CD14-positive monocyte (primary cell): ENCODE measurements at regions not wholly inside any gene's neighbourhood (a gene's known extent, or its start where the extent isn't known, plus 50 kb on each side); places are given as distances from the start of the nearest gene placed in this dataset.

Experiments
- DNase-seq, 3 donors: peaks; one replicate each; pipeline ENCODE4 v3.0.0-alpha.2; 2011 to 2022
- H2AFZ ChIP-seq: 2 replicates; pipeline ENCODE4 v1.6.0; 2012; ENCODE audit warnings: mild to moderate bottlenecking, low read depth, low read length, inconsistent platforms; ENCODE audit not compliant: insufficient read depth, poor library complexity, severe bottlenecking
- H3K27ac ChIP-seq, 2 donors: 1 replicate in 1 of 2; 2 replicates in 1 of 2; pipeline ENCODE4 v1.5.1; 2012 to 2013; ENCODE audit warnings: low read length in 2 of 2, control low read depth in 1 of 2, inconsistent platforms in 1 of 2, low read depth in 1 of 2, mild to moderate bottlenecking in 1 of 2
- H3K27me3 ChIP-seq, 2 donors: one replicate each; pipeline versions ENCODE4 v1.6.0 to v1.6.1; 2011 to 2013; ENCODE audit warnings: low read length in 2 of 2; ENCODE audit not compliant: control insufficient read depth in 2 of 2, insufficient read depth in 2 of 2
- H3K36me3 ChIP-seq, 2 donors: replicated peaks in 1 of 2; 1 replicate in 1 of 2; 2 replicates in 1 of 2; pipeline versions ENCODE4 v1.5.1 to v1.6.1; 2012 to 2013; ENCODE audit warnings: low read length in 2 of 2, control low read depth in 1 of 2, inconsistent platforms in 1 of 2, mild to moderate bottlenecking in 1 of 2; ENCODE audit not compliant: insufficient read depth in 2 of 2, control insufficient read depth in 1 of 2
- H3K4me1 ChIP-seq, 2 donors: 1 replicate in 1 of 2; 2 replicates in 1 of 2; pipeline versions ENCODE4 v1.5.1 to v1.6.1; 2012 to 2013; ENCODE audit warnings: low read length in 2 of 2, control low read depth in 1 of 2, inconsistent platforms in 1 of 2, mild to moderate bottlenecking in 1 of 2, moderate library complexity in 1 of 2; ENCODE audit not compliant: insufficient read depth in 2 of 2, control insufficient read depth in 1 of 2
- H3K4me2 ChIP-seq: replicated peaks from 2 replicates; pipeline ENCODE3; 2012; ENCODE audit warnings: low read length, moderate library complexity, mild to moderate bottlenecking; ENCODE audit not compliant: poor library complexity, severe bottlenecking; ENCODE audit errors: extremely low read depth
- H3K4me3 ChIP-seq, 3 experiments: fragments of 200-600 bp in 1 of 3; sonication (generic) in 1 of 3; replicated peaks in 1 of 3; 1 replicate in 2 of 3; 2 replicates in 1 of 3; pipeline ENCODE4 v1.5.1; 2011 to 2013; ENCODE audit warnings: low read length in 3 of 3, mild to moderate bottlenecking in 3 of 3, control low read depth in 2 of 3, low read depth in 2 of 3, inconsistent platforms in 1 of 3, moderate library complexity in 1 of 3
- H3K79me2 ChIP-seq: 2 replicates; pipeline ENCODE4 v1.6.0; 2012; ENCODE audit warnings: mild to moderate bottlenecking, control low read depth, inconsistent platforms, low read length, moderate library complexity; ENCODE audit not compliant: insufficient read depth
- H3K9ac ChIP-seq: 2 replicates; pipeline ENCODE4 v1.6.0; 2017; ENCODE audit warnings: low read length, mild to moderate bottlenecking; ENCODE audit not compliant: insufficient read depth, poor library complexity, severe bottlenecking
- H3K9me3 ChIP-seq, 2 donors: replicated peaks in 1 of 2; 1 replicate in 1 of 2; 2 replicates in 1 of 2; pipeline versions ENCODE4 v1.5.1 to v1.6.1; 2012 to 2013; ENCODE audit warnings: low read length in 2 of 2, control low read depth in 1 of 2; ENCODE audit not compliant: control insufficient read depth in 1 of 2, insufficient read depth in 1 of 2
- H4K20me1 ChIP-seq: 2 replicates; pipeline ENCODE4 v1.6.0; 2012; ENCODE audit warnings: mild to moderate bottlenecking, low read length, control low read depth, moderate library complexity; ENCODE audit not compliant: insufficient read depth
- H3K27ac Mint-ChIP-seq, 7 donors: one replicate each; pipeline ENCODE4 v1.8.0; 2020; ENCODE audit warnings: mild to moderate bottlenecking in 7 of 7, mixed read lengths in 7 of 7, moderate library complexity in 6 of 7, inconsistent platforms in 2 of 7
- H3K27me3 Mint-ChIP-seq, 3 donors: one replicate each; pipeline ENCODE4 v1.8.0; 2021 to 2022; ENCODE audit warnings: low read depth in 3 of 3, mild to moderate bottlenecking in 3 of 3, mixed read lengths in 3 of 3, moderate library complexity in 3 of 3, inconsistent platforms in 1 of 3
- H3K36me3 Mint-ChIP-seq, 2 donors: one replicate each; pipeline ENCODE4 v1.8.0; 2020; ENCODE audit warnings: mixed read lengths in 2 of 2, inconsistent platforms in 1 of 2, mild to moderate bottlenecking in 1 of 2
- H3K4me1 Mint-ChIP-seq: one replicate; pipeline ENCODE4 v1.8.0; 2020; ENCODE audit warnings: mild to moderate bottlenecking, mixed read lengths
- H3K4me3 Mint-ChIP-seq, 2 donors: one replicate each; pipeline ENCODE4 v1.8.0; 2020; ENCODE audit warnings: mild to moderate bottlenecking in 2 of 2, mixed read lengths in 2 of 2, moderate library complexity in 1 of 2
- H3K9me3 Mint-ChIP-seq, 7 donors: one replicate each; pipeline ENCODE4 v1.8.0; 2020 to 2022; ENCODE audit warnings: mixed read lengths in 7 of 7, mild to moderate bottlenecking in 6 of 7, moderate library complexity in 6 of 7, inconsistent platforms in 2 of 7
- WGBS: methylation state at CpG from one replicate; pipeline ENCODE4 v1.1.5; 2013; ENCODE audit warnings: missing lambda C conversion rate; ENCODE audit not compliant: insufficient coverage; 5-methylcytosine and 5-hydroxymethylcytosine counted together
- intact Hi-C, 2 donors: fragments of 100-400 bp; cut with micrococcal nuclease; formaldehyde crosslinking; loops; one replicate each; pipeline versions ENCODE4 v1.15.0 to v1.15.1; 2023
- TF ChIP-seq, protein P1 (sequence below): fragments of 200-600 bp; IDR thresholded peaks from one replicate; pipeline ENCODE4 v1.8.0; 2022; ENCODE audit warnings: antibody characterized with exemption, mild to moderate bottlenecking

DNA sequence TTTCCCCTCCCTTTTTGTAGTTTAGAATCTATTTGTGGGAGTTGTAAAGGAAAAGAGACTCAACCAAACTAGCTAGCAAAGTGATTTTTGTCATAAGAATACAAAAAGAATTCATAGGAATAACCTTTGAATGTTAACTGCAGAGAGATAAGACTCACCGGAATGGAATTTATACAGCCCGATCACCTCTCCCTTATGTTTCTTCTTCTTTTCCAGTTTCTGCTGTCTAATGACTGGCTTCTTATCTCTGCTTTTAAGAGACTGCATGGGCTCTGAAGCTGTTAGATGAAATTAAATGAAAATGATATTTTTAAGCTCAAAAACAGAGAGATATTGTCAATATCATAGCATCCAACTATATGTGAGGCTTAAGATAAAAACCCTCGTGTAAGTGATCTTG, 1095.9 kb downstream of the REEP3 start:
- Histone ChIP-seq H4K20me1 (no peaks in the 10 kb centered on the region), H3K36me3 (no peaks in the 10 kb centered on the region), H3K4me3 (no peak overlapping the region), H3K4me2 (no peak overlapping the region), H3K79me2 (no peaks in the 10 kb centered on the region), H2AFZ (no peak overlapping the region), H3K9ac (no peak overlapping the region), H3K27me3 (no peaks in the 10 kb centered on the region), H3K9me3 (no peaks in the 10 kb centered on the region), H3K27ac (no peak overlapping the region), H3K4me1 (no peaks in the 10 kb centered on the region)
- Mint-ChIP-seq H3K9me3 (peaks cover 0 to 6% (median 2%) of the 10 kb centered on the region in 7 donors), H3K4me3 (no peak overlapping the region), H3K36me3 (no peaks in the 10 kb centered on the region), H3K27me3 (no peaks in the 10 kb centered on the region), H3K4me1 (no peaks in the 10 kb centered on the region), H3K27ac (no peak overlapping the region)
- intact Hi-C loops: no loop called here
- no peak for DNase-seq
- WGBS: no CpG with 5 or more reads among the region's 3 CpGs
- TF ChIP-seq, protein P1, sequence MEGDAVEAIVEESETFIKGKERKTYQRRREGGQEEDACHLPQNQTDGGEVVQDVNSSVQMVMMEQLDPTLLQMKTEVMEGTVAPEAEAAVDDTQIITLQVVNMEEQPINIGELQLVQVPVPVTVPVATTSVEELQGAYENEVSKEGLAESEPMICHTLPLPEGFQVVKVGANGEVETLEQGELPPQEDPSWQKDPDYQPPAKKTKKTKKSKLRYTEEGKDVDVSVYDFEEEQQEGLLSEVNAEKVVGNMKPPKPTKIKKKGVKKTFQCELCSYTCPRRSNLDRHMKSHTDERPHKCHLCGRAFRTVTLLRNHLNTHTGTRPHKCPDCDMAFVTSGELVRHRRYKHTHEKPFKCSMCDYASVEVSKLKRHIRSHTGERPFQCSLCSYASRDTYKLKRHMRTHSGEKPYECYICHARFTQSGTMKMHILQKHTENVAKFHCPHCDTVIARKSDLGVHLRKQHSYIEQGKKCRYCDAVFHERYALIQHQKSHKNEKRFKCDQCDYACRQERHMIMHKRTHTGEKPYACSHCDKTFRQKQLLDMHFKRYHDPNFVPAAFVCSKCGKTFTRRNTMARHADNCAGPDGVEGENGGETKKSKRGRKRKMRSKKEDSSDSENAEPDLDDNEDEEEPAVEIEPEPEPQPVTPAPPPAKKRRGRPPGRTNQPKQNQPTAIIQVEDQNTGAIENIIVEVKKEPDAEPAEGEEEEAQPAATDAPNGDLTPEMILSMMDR: no peak

DNA sequence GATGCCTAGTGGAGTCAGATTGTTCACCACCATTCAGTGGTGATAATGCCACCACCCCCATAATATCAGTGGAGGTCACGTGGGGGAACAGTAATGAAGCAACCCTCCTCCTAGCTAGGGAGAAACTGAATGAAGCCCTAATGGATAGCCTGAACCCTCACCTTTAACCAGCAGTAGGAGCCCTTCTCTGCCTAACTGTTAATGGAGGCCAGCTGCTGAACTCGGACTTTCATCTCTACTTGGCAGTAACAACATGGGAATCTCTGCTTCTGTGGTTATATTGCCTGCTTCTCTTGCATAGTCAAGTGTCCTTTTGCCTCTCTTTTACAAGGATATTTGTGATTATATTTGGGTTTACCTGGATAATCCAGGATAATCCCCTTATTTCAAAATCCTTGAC, 1097.9 kb downstream of the REEP3 start:
- WGBS: 100% methylated on average over 1 of the region's 2 CpGs
- peaks cover 0 to 4% (median 0%) of the 10 kb centered on the region in 7 donors for H3K9me3 Mint-ChIP-seq
- H3K79me2 ChIP-seq: no peaks in the 10 kb centered on the region

More for the DNA sequence above, 1097.9 kb downstream of the REEP3 start:
- Mint-ChIP-seq H3K36me3 (no peaks in the 10 kb centered on the region), H3K4me1 (no peaks in the 10 kb centered on the region), H3K27me3 (no peaks in the 10 kb centered on the region), H3K27ac (no peak overlapping the region), H3K4me3 (no peak overlapping the region)
- no peak overlapping the region for H3K9ac ChIP-seq
- H3K27me3 ChIP-seq: no peaks in the 10 kb centered on the region
- H2AFZ ChIP-seq: no peak overlapping the region
- no peak overlapping the region for H3K4me2 ChIP-seq
- H4K20me1 ChIP-seq: no peaks in the 10 kb centered on the region
- TF ChIP-seq, protein P1: no peak
- no peak overlapping the region for H3K4me3 ChIP-seq
- no peak overlapping the region for H3K27ac ChIP-seq
- no peak for DNase-seq
- no peaks in the 10 kb centered on the region for H3K4me1 ChIP-seq
- H3K9me3 ChIP-seq: no peaks in the 10 kb centered on the region
- intact Hi-C loops: no loop called here
- no peaks in the 10 kb centered on the region for H3K36me3 ChIP-seq
